NCI-H146 treated with DMSO at 0.1 percent for 48 hours (cell line): ENCODE measurements at regions not wholly inside any gene's neighbourhood (a gene's known extent, or its start where the extent isn't known, plus 50 kb on each side); places are given as distances from the start of the nearest gene placed in this dataset.
"Not testable (repeated sequence)": the region's sequence is repeated elsewhere in the genome, so short reads cannot be mapped to it uniquely, and the experiment has no call there.

ENCODE experiments used
- DNase-seq: peaks from one replicate; lab custom pipeline; 2025; ENCODE audit not compliant: unreplicated experiment; lab: John Stamatoyannopoulos, UW

GRCh38 chr7:45401851-45402250 lies 172.3 kb upstream of the ADCY1 start:
- no peak for DNase-seq

GRCh38 chr7:45402480-45403218 lies 171.5 kb upstream of the ADCY1 start:
- no peak for DNase-seq

DNA sequence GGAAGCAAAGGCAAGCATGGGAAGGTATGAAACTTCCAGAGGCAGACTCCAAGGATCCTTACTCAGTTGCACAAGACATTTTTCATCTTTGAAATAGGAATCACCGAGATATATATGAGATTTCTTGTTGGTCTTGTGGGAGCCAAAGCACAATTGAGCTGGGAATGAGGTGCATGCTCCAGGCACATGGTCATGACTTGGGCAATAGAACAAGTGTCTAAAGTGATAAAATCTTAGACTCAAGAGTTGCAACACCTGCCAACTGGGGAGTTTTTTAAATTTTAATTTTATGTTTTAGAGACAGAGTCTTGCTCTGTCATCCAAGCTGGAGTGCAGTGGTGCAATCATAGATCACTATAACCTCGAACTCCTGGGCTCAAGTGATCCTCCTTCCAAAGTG lies 169.5 kb upstream of the ADCY1 start:
- DNase-seq, result no peak

GRCh38 chr7:45407730-45408408 lies 166.3 kb upstream of the ADCY1 start:
- DNase-seq, result no peak

- no peak for DNase-seq
Measured at GRCh38 chr7:45408409-45408737, 165.8 kb upstream of the ADCY1 start.

- no peak for DNase-seq
Measured at GRCh38 chr7:45410893-45411292, 163.3 kb upstream of the ADCY1 start.

DNA sequence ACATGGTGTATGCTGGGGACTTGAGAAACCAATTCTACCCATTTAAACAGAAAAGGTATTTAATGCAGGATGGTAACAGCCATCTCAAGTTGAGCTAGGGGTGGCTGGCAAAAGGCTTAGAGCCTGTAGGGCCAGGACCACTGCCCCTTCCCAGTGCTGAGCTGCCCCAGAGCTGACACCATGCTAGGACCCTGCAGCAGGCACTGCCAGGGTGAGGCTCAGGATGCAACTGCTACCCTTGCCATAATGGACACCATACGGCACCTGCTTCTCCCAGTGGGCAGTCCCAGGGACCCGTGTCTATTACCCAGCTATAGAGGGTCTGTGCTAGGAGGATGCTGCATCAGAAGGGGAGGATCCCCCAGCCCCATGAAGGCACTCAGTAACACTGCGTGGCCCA lies 160.7 kb upstream of the ADCY1 start:
- DNase-seq, result no peak

DNA sequence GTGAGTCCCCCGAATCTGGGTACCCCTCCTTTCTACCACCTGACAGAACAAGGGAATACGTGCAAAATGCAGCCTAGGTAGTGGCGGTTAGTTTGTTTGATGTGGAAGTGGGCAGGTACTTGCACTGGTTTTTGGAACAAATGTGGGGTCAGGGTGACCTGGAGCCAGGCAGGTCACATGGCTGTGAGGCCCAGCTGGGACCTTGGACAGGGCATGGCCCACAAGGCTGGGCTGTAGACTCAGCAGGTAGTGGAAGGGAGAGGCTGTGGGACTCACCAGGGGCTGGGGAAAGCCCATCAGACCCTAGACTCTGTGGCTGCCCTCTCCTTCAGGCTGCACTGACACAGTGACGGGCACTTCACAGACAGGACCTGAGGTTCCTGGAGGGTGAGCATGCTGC lies 159.9 kb upstream of the ADCY1 start:
- DNase-seq, result no peak

- no peak for DNase-seq
Measured at GRCh38 chr7:45415265-45415664, 158.9 kb upstream of the ADCY1 start.

DNA sequence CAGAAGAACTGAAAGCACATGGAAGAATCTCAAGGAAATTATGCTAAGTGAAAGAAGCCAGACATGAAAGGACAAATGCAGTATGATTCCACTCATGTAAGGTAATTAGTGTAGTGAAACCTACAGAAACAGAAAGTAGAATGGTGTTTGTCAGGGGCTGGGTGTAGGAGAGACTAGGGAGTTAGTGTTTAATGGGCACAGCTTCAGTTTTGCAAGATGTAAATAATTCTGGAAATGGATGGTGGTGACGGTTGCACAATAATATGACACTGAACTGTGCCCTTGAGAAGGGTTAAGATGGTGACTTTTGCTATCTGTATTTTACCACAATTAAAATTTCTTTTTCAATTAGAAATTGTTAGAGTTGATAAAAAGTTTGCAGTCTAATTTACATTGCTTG lies 157.3 kb upstream of the ADCY1 start:
- DNase-seq, result no peak

- DNase-seq, result no peak
Measured at GRCh38 chr7:45417268-45417667, 156.9 kb upstream of the ADCY1 start.

DNA sequence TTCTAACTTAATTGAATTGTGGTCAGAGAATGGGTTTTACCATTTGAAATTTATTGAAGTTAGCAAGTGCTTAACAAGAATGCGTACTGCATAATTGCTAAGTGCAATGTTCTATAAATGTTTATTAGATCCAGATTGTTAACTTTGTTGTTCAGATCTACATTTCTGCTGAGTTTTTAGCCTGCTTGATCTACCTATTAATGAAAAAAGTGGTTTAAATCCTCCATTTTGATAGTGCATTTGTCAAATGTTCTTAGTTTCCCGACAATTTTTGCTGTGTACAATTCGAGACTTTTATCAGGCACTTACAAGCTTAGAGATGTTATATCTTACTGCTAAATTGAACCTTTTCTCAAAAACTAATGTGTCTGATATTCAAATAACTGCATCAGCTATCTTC lies 156.4 kb upstream of the ADCY1 start:
- no peak for DNase-seq

DNA sequence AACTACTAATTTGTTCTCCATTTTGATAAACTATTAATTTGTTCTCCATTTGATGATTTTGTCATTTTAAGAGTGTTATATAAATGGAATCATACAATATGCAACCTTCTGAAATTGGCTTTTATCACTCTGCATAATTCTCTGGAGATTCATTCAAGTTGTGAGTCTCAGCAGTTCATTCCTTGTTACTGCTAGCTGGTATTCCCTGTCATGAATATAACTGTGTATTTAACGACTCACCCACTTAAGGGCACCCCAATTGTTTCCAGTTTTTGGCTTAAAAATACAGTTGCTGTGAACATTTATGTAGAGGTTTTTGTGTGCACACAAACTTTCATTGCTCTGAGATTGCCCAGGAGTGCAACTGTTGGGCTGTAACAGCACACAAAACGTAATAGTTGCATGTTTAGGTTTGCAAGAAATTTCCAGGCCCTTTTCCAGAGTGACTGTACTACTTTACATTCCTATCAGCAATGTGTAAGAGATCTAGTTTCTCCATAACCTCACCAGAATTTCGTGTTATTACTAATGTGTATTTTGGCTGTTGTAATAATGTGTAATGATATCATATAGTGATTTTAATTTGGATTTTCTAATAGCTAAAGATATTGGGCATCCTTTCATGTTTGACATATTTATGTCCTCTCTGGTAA lies 153.2 kb upstream of the ADCY1 start:
- DNase-seq, result no peak

GRCh38 chr7:45421806-45422205 lies 152.4 kb upstream of the ADCY1 start:
- no peak for DNase-seq

GRCh38 chr7:45430397-45430796 lies 143.8 kb upstream of the ADCY1 start:
- DNase-seq, result no peak

GRCh38 chr7:45434167-45434784 lies 139.9 kb upstream of the ADCY1 start:
- DNase-seq, result no peak

DNA sequence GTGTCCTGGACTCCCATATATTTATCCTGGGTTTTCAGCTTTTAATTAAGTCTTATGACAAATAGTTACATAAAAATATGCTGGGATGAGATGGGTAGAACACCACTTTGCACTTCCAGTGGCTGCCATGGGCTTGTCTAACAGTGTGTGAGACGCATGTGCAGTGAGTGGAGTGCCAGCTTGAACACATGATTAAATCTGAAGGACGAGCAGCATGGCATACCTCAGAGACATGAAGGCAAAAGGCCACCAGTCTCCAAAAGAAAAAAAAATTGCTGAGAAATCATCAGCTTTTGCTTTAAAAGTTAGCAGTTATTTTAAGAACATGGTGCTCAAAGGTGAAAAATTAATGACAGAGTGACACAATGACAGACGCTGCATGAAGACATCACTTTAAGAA lies 139.0 kb upstream of the ADCY1 start:
- DNase-seq, result no peak

- DNase-seq, result no peak
Measured at GRCh38 chr7:45435846-45436245, 138.3 kb upstream of the ADCY1 start.

- DNase-seq, result not testable (repeated sequence)
Measured at GRCh38 chr7:45440776-45441175, 133.4 kb upstream of the ADCY1 start.

GRCh38 chr7:45443263-45443662 lies 130.9 kb upstream of the ADCY1 start:
- no peak for DNase-seq

- DNase-seq, result no peak
Measured at GRCh38 chr7:45446195-45446944, 127.8 kb upstream of the ADCY1 start.
